Neural progenitor cell (in vitro differentiated cells): ENCODE measurements at regions not wholly inside any gene's neighbourhood (a gene's known extent, or its start where the extent isn't known, plus 50 kb on each side); places are given as distances from the start of the nearest gene placed in this dataset.

ENCODE experiments used
- DNase-seq: peaks from one replicate; pipeline ENCODE4 v3.0.0-alpha.2; 2016; ENCODE audit warnings: low spot score
- H2AFZ ChIP-seq: fragments of 200-600 bp; sonication (generic); replicated peaks from 2 replicates; pipeline ENCODE4 v1.6.1; 2016; ENCODE audit warnings: antibody characterized with exemption
- H3F3A ChIP-seq: fragments of 200-600 bp; sonication (generic); 2 replicates; pipeline ENCODE4 v1.6.1; 2016; ENCODE audit warnings: antibody characterized with exemption, low read depth
- H3K27ac ChIP-seq: fragments of 200-600 bp; sonication (generic); 2 replicates; pipeline ENCODE4 v1.5.1; 2016; ENCODE audit warnings: mild to moderate bottlenecking
- H3K27me3 ChIP-seq: fragments of 200-600 bp; sonication (generic); 2 replicates; pipeline ENCODE4 v1.6.1; 2016; ENCODE audit warnings: mild to moderate bottlenecking, moderate library complexity
- H3K36me3 ChIP-seq: fragments of 200-600 bp; sonication (generic); 2 replicates; pipeline ENCODE4 v1.5.1; 2016
- H3K4me1 ChIP-seq: fragments of 200-600 bp; sonication (generic); 2 replicates; pipeline ENCODE4 v1.6.1; 2016; ENCODE audit warnings: mixed run types
- H3K4me2 ChIP-seq: fragments of 200-600 bp; sonication (generic); 2 replicates; pipeline ENCODE4 v1.6.1; 2016
- H3K4me3 ChIP-seq: fragments of 200-600 bp; sonication (generic); 2 replicates; pipeline ENCODE4 v1.5.1; 2016
- H3K79me2 ChIP-seq: fragments of 200-600 bp; sonication (generic); 2 replicates; pipeline ENCODE4 v1.6.1; 2016; ENCODE audit warnings: low read depth
- H3K9ac ChIP-seq: fragments of 200-600 bp; sonication (generic); 2 replicates; pipeline ENCODE4 v1.6.1; 2016
- H3K9me3 ChIP-seq: fragments of 200-600 bp; sonication (generic); 2 replicates; pipeline ENCODE4 v1.5.1; 2016; ENCODE audit warnings: low read depth
- H4K20me1 ChIP-seq: fragments of 200-600 bp; sonication (generic); 2 replicates; pipeline ENCODE4 v1.6.1; 2016; ENCODE audit warnings: low read depth
- H3K27ac Mint-ChIP-seq: 3 replicates; pipeline ENCODE4 v1.8.0; 2021; ENCODE audit warnings: mixed read lengths
- H3K27me3 Mint-ChIP-seq: 2 replicates; pipeline ENCODE4 v1.8.0; 2022; ENCODE audit warnings: low read depth, mild to moderate bottlenecking, inconsistent platforms, moderate library complexity, mixed read lengths; ENCODE audit not compliant: insufficient read depth
- H3K36me3 Mint-ChIP-seq: 3 replicates; pipeline ENCODE4 v1.8.0; 2021; ENCODE audit warnings: mixed read lengths
- H3K4me1 Mint-ChIP-seq: 3 replicates; pipeline ENCODE4 v1.8.0; 2021; ENCODE audit warnings: mixed read lengths
- H3K4me3 Mint-ChIP-seq: 3 replicates; pipeline ENCODE4 v1.8.0; 2021; ENCODE audit warnings: mild to moderate bottlenecking, moderate library complexity, mixed read lengths
- H3K9me3 Mint-ChIP-seq: 3 replicates; pipeline ENCODE4 v1.8.0; 2020; ENCODE audit warnings: mixed read lengths
- CTCF ChIP-seq: fragments of 200-600 bp; sonication (generic); IDR thresholded peaks from 2 replicates; pipeline ENCODE4 v1.5.1; 2017; ENCODE audit warnings: antibody characterized with exemption, mild to moderate bottlenecking
- EZH2 ChIP-seq: fragments of 200-600 bp; sonication (generic); IDR thresholded peaks from 2 replicates; pipeline ENCODE4 v1.6.1; 2017; ENCODE audit warnings: antibody characterized with exemption, mild to moderate bottlenecking, moderate library complexity
- EZH2phosphoT487 ChIP-seq: fragments of 200-600 bp; sonication (generic); IDR thresholded peaks from 2 replicates; pipeline ENCODE4 v1.6.1; 2017; ENCODE audit warnings: antibody characterized with exemption

GRCh38 chr17:52368886-52369285, 210.4 kb upstream of the CA10 start:
- TF ChIP-seq CTCF (no peak), EZH2 (no peak), EZH2phosphoT487 (no peak)

DNA sequence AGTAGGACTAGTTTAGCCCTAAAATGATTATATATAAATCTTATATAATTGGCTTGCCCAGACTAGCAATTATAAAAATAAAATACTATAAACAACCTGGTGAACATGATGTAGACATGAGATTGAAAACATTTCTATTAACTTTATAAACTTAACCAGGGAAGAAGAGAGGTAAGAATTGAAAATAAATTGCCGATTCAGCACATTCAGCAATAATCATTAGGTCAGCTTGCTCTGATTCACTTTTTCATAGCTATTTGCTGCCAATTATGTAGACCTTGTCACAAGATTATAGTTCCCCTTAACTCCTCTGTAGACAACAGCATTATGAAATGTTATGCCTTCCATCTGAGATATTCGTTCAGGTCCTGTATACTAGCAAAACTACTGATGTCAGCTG, 199.3 kb upstream of the CA10 start:
- H3K9me3 ChIP-seq, result no peaks in the 10 kb centered on the region
- no peaks in the 10 kb centered on the region for H3K4me1 ChIP-seq
- H3K4me3 ChIP-seq, result no peak overlapping the region
- no peaks in the 10 kb centered on the region for H3K36me3 ChIP-seq
- no peak overlapping the region for H2AFZ ChIP-seq
- no peak overlapping the region for H3K4me2 ChIP-seq
- H4K20me1 ChIP-seq, result no peaks in the 10 kb centered on the region
- Mint-ChIP-seq H3K4me1 (no peaks in the 10 kb centered on the region), H3K9me3 (peaks cover 5% of the 10 kb centered on the region), H3K27ac (no peak overlapping the region), H3K4me3 (no peak overlapping the region), H3K36me3 (no peaks in the 10 kb centered on the region), H3K27me3 (no peaks in the 10 kb centered on the region)
- H3F3A ChIP-seq, result no peaks in the 10 kb centered on the region
- TF ChIP-seq EZH2phosphoT487, result no peak
- no peak for TF ChIP-seq CTCF
- no peak for TF ChIP-seq EZH2
- no peaks in the 10 kb centered on the region for H3K27me3 ChIP-seq
- no peak for DNase-seq
- H3K27ac ChIP-seq, result no peak overlapping the region
- H3K79me2 ChIP-seq, result no peaks in the 10 kb centered on the region
- no peak overlapping the region for H3K9ac ChIP-seq

More at GRCh38 chr17:52368886-52369285, 210.4 kb upstream of the CA10 start:
- Histone ChIP-seq H3K79me2 (no peaks in the 10 kb centered on the region), H3K4me2 (no peak overlapping the region), H4K20me1 (no peaks in the 10 kb centered on the region), H3K27me3 (no peaks in the 10 kb centered on the region), H3K4me3 (no peak overlapping the region), H3K9ac (no peak overlapping the region), H3K36me3 (no peaks in the 10 kb centered on the region), H3K9me3 (no peaks in the 10 kb centered on the region), H3F3A (no peaks in the 10 kb centered on the region), H3K27ac (no peak overlapping the region), H3K4me1 (no peaks in the 10 kb centered on the region), H2AFZ (no peak overlapping the region)
- DNase-seq, result no peak
- Mint-ChIP-seq H3K27ac (no peak overlapping the region), H3K27me3 (no peaks in the 10 kb centered on the region), H3K36me3 (no peaks in the 10 kb centered on the region), H3K9me3 (no peaks in the 10 kb centered on the region), H3K4me1 (no peaks in the 10 kb centered on the region), H3K4me3 (no peak overlapping the region)

DNA sequence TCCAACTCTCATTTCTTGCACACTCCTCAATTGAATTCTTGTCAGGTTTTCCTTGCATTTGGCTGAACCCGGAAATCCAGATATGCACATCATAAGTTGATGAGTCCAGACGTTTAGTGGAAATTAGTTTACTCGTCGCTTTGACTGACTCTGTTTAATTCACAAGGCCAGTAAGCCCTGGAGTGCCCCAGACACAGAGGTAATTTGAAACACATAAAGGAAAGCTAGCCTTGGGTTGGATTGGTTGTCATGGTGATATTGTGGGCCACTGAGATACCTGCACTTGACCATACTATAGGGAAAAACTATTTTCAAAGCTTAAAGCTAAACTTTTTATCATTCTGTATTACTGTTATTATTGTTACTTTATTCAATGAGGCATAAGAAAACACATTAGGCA, 178.3 kb upstream of the CA10 start:
- no peak for TF ChIP-seq EZH2phosphoT487
- TF ChIP-seq EZH2, result no peak
- no peak for TF ChIP-seq CTCF
- H3K9ac ChIP-seq, result no peak overlapping the region
- peaks cover 2% of the 10 kb centered on the region for H3K9me3 Mint-ChIP-seq

More for the DNA sequence above, 178.3 kb upstream of the CA10 start:
- Histone ChIP-seq H3K79me2 (no peaks in the 10 kb centered on the region), H3K9me3 (no peaks in the 10 kb centered on the region), H3K36me3 (no peaks in the 10 kb centered on the region), H2AFZ (no peak overlapping the region), H3K27me3 (no peaks in the 10 kb centered on the region), H3K4me3 (no peak overlapping the region), H3F3A (no peaks in the 10 kb centered on the region), H3K27ac (no peak overlapping the region), H3K4me1 (peaks cover 2% of the 10 kb centered on the region), H3K4me2 (no peak overlapping the region), H4K20me1 (no peaks in the 10 kb centered on the region)
- Mint-ChIP-seq H3K36me3 (no peaks in the 10 kb centered on the region), H3K27ac (peak overlapping the region; percentile 64), H3K27me3 (peaks cover 3% of the 10 kb centered on the region), H3K4me1 (peaks cover 15% of the 10 kb centered on the region), H3K4me3 (no peak overlapping the region)
- no peak for DNase-seq
